Ovary (tissue), 7 donors: ENCODE measurements at regions not wholly inside any gene's neighbourhood (a gene's known extent, or its start where the extent isn't known, plus 50 kb on each side); places are given as distances from the start of the nearest gene placed in this dataset.

Source experiments
- DNase-seq, 5 donors: peaks; one replicate each; pipeline ENCODE4 v3.0.0-alpha.2; 2019 to 2020
- H3K27ac ChIP-seq, 2 donors: fragments of 200-600 bp; one replicate each; pipeline versions ENCODE4 v1.5.1 to v1.8.0; 2019 to 2022
- H3K27me3 ChIP-seq: fragments of 200-600 bp; one replicate; pipeline ENCODE4 v1.8.0; 2022
- H3K36me3 ChIP-seq: fragments of 200-600 bp; sonication (generic); one replicate; pipeline ENCODE4 v1.5.1; 2019
- H3K4me1 ChIP-seq: one replicate; pipeline ENCODE4 v1.8.1; 2013; ENCODE audit warnings: mild to moderate bottlenecking, moderate library complexity; ENCODE audit not compliant: insufficient read depth
- H3K4me3 ChIP-seq: fragments of 200-600 bp; sonication (generic); one replicate; pipeline ENCODE4 v1.5.1; 2017
- H3K9me3 ChIP-seq, 2 donors: fragments of 200-600 bp in 1 of 2; sonication (generic) in 1 of 2; one replicate each; pipeline versions ENCODE4 v1.5.1 to v1.8.1; 2013 to 2019; ENCODE audit warnings: mild to moderate bottlenecking in 1 of 2, moderate library complexity in 1 of 2
- EP300 ChIP-seq: sonication (generic); formaldehyde crosslinking; IDR thresholded peaks from one replicate; pipeline ENCODE4 v1.6.1; 2017; ENCODE audit warnings: antibody characterized with exemption
- POLR2A ChIP-seq: fragments of 450-650 bp; IDR thresholded peaks from one replicate; pipeline ENCODE4 v1.6.1; 2017; ENCODE audit warnings: antibody characterized with exemption, mild to moderate bottlenecking, moderate library complexity
- WGBS, 3 donors: extraction: QIAGEN DNeasy Blood & Tissue Kit in 1 of 3; methylation state at CpG; one replicate each; pipeline versions ENCODE4 v1.1.5 to v1.1.7; 2013 to 2017; 5-methylcytosine and 5-hydroxymethylcytosine counted together
- intact Hi-C, 4 donors: fragments of 100-400 bp; cut with DNase I; formaldehyde crosslinking; loops; one replicate each; pipeline versions ENCODE4 v1.11.0 to v1.15.1; 2022 to 2023
- TF ChIP-seq, protein P1 (sequence below), 3 donors: fragments of 450-650 bp in 2 of 3; fragments of 200-600 bp in 1 of 3; IDR thresholded peaks; one replicate each; pipeline versions ENCODE4 v1.5.1 to v1.8.0; 2016 to 2022; ENCODE audit warnings: antibody characterized with exemption in 3 of 3, mild to moderate bottlenecking in 1 of 3
- donor health status: DM: no; HTN: no; CAD: no; lungs with moderate emphysema.
- donor health status: DM: no; HTN: no; CAD: no.
- donor health status: Bipolar disorder and iron deficiency.
- donor health status: DM: no; HTN: no; CAD: no.
- donor health status: DM: yes; HTN: yes; CAD: no.

DNA sequence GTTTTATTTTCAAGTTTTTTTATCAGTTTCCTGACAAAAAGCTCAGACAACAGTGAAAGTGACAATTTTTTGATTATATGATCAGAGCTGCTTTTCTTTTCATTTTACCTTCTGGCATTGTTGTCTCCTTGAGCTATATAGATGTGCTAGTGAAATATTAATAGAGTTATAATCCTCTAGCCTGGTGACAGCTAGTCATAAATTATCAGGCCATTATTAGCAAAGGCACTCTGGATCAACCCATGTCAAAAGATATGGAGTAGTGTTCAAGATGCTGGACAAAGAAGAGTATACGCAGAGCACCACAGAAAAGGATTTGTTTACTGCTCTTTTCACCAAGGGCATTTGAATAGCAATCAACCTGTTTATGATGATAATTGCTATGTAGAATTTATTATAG, 1230.1 kb downstream of the HACE1 start:
- TF ChIP-seq, protein P1, sequence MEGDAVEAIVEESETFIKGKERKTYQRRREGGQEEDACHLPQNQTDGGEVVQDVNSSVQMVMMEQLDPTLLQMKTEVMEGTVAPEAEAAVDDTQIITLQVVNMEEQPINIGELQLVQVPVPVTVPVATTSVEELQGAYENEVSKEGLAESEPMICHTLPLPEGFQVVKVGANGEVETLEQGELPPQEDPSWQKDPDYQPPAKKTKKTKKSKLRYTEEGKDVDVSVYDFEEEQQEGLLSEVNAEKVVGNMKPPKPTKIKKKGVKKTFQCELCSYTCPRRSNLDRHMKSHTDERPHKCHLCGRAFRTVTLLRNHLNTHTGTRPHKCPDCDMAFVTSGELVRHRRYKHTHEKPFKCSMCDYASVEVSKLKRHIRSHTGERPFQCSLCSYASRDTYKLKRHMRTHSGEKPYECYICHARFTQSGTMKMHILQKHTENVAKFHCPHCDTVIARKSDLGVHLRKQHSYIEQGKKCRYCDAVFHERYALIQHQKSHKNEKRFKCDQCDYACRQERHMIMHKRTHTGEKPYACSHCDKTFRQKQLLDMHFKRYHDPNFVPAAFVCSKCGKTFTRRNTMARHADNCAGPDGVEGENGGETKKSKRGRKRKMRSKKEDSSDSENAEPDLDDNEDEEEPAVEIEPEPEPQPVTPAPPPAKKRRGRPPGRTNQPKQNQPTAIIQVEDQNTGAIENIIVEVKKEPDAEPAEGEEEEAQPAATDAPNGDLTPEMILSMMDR (IDR thresholded peaks at IDR 0.05): no peak
- TF ChIP-seq POLR2A (no peak), EP300 (no peak)
- Histone ChIP-seq H3K9me3 (no peaks in the 10 kb centered on the region), H3K27ac (no peak overlapping the region), H3K4me1 (no peaks in the 10 kb centered on the region), H3K27me3 (no peaks in the 10 kb centered on the region), H3K36me3 (no peaks in the 10 kb centered on the region), H3K4me3 (no peak overlapping the region)
- DNase-seq: no peak
- intact Hi-C loops: no loop called here
- WGBS, 3 donors: 68 to 84% (median 83%) methylated on average over 1 of the region's 1 CpG

GRCh38 chr6:103617642-103618041, 1242.1 kb downstream of the HACE1 start:
- H3K36me3 ChIP-seq: no peaks in the 10 kb centered on the region
- no peaks in the 10 kb centered on the region for H3K27me3 ChIP-seq
- no peak for DNase-seq
- H3K27ac ChIP-seq: no peak overlapping the region
- intact Hi-C loops: no loop called here
- TF ChIP-seq POLR2A (no peak), EP300 (no peak)
- TF ChIP-seq, protein P1 (IDR thresholded peaks at IDR 0.05): no peak
- no peak overlapping the region for H3K4me3 ChIP-seq
- 91 to 98% (median 96%) methylated on average over 1 of the region's 1 CpG for WGBS, 3 donors
- H3K9me3 ChIP-seq: no peaks in the 10 kb centered on the region
- no peaks in the 10 kb centered on the region for H3K4me1 ChIP-seq

- intact Hi-C loops: no loop called here
- no peak overlapping the region for H3K27ac ChIP-seq
- no peaks in the 10 kb centered on the region for H3K9me3 ChIP-seq
- H3K4me1 ChIP-seq: no peaks in the 10 kb centered on the region
- no peaks in the 10 kb centered on the region for H3K27me3 ChIP-seq
- TF ChIP-seq EP300: no peak
- TF ChIP-seq POLR2A: no peak
- TF ChIP-seq, protein P1 (IDR thresholded peaks at IDR 0.05): no peak
- 76 to 87% (median 79%) methylated on average over 3 of the region's 3 CpGs for WGBS, 3 donors
- H3K4me3 ChIP-seq: no peak overlapping the region
- DNase-seq: no peak
- no peaks in the 10 kb centered on the region for H3K36me3 ChIP-seq
Measured at GRCh38 chr6:103587722-103588121, 1272.0 kb downstream of the HACE1 start.

GRCh38 chr6:103578115-103578514, 1281.6 kb downstream of the HACE1 start:
- H3K4me1 ChIP-seq: no peaks in the 10 kb centered on the region
- H3K4me3 ChIP-seq: no peak overlapping the region
- TF ChIP-seq, protein P1 (IDR thresholded peaks at IDR 0.05): no peak
- no peak for TF ChIP-seq EP300
- no peak for TF ChIP-seq POLR2A
- DNase-seq: no peak
- intact Hi-C loops: no loop called here
- no peak overlapping the region for H3K27ac ChIP-seq
- no peaks in the 10 kb centered on the region for H3K27me3 ChIP-seq
- H3K36me3 ChIP-seq: no peaks in the 10 kb centered on the region
- 81 to 89% (median 85%) methylated on average over 3 of the region's 3 CpGs for WGBS, 3 donors
- no peaks in the 10 kb centered on the region for H3K9me3 ChIP-seq

DNA sequence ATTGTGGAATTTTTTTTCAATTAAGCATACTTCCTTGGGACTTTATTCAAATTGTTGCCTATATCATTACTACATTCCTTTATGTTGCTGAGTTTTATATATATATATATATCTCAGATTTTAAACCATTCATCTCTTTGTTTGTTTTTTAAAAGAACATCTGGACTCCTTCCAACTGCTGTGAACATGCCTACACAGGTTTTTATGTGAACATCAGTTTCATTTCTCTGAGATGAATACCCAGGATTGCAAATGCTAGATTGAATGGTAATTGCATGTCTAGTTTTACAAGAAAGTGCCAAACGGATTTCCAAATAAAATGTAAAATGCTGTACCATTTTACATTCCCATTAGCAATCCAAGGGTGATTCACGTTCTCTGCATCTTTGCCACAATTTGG, 1289.3 kb downstream of the HACE1 start:
- Histone ChIP-seq H3K27ac (no peak overlapping the region), H3K36me3 (no peaks in the 10 kb centered on the region), H3K4me1 (no peaks in the 10 kb centered on the region), H3K4me3 (no peak overlapping the region), H3K27me3 (no peaks in the 10 kb centered on the region), H3K9me3 (no peaks in the 10 kb centered on the region)
- intact Hi-C loops: no loop called here
- TF ChIP-seq EP300: no peak
- TF ChIP-seq, protein P1 (IDR thresholded peaks at IDR 0.05): no peak
- TF ChIP-seq POLR2A: no peak
- DNase-seq: no peak
- WGBS, 3 donors: 67 to 82% (median 74%) methylated on average over 2 of the region's 2 CpGs
